A673 (cell line): ENCODE measurements at regions not wholly inside any gene's neighbourhood (a gene's known extent, or its start where the extent isn't known, plus 50 kb on each side); places are given as distances from the start of the nearest gene placed in this dataset.

Source experiments
- EZH2 ChIP-seq: fragments of 200-600 bp; sonication (generic); IDR thresholded peaks from 2 replicates; pipeline ENCODE4 v1.6.1; 2017; ENCODE audit warnings: borderline replicate concordance, low read depth, mild to moderate bottlenecking, mixed read lengths, antibody characterized with exemption, low read length; ENCODE audit not compliant: poor library complexity, severe bottlenecking
- TF ChIP-seq, protein P1 (sequence below): fragments of 300-800, 200-600 bp; sonication (generic); conservative IDR thresholded peaks from 2 replicates; pipeline ENCODE4 v1.5.1; 2017; ENCODE audit warnings: low read depth, mild to moderate bottlenecking, antibody characterized with exemption, low read length, moderate library complexity, mixed read lengths

DNA sequence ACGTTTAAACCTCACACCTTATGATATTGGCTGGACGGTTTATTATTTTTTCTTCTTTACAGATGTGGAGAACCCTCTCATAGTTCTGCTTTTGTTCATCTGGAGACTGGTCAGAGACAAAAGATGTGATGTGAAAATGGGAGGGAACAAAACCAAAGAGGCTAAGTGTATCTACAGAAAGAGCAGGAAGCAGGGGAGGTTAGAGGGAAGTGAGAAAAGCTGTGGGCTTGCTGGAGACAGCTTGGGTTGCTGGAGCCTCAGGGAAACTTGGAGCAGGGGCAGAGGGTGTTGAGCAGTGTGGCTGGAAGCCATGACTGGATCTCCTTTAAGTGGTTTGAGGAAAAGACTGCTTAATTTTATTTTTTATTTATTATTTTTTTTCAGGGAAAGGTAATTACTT is 79.0 kb upstream of the SNX19 start:
- TF ChIP-seq, protein P1, sequence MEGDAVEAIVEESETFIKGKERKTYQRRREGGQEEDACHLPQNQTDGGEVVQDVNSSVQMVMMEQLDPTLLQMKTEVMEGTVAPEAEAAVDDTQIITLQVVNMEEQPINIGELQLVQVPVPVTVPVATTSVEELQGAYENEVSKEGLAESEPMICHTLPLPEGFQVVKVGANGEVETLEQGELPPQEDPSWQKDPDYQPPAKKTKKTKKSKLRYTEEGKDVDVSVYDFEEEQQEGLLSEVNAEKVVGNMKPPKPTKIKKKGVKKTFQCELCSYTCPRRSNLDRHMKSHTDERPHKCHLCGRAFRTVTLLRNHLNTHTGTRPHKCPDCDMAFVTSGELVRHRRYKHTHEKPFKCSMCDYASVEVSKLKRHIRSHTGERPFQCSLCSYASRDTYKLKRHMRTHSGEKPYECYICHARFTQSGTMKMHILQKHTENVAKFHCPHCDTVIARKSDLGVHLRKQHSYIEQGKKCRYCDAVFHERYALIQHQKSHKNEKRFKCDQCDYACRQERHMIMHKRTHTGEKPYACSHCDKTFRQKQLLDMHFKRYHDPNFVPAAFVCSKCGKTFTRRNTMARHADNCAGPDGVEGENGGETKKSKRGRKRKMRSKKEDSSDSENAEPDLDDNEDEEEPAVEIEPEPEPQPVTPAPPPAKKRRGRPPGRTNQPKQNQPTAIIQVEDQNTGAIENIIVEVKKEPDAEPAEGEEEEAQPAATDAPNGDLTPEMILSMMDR: no peak
- TF ChIP-seq EZH2: no peak
